Esophagus squamous epithelium (tissue), 5 donors: ENCODE measurements at regions not wholly inside any gene's neighbourhood (a gene's known extent, or its start where the extent isn't known, plus 50 kb on each side); places are given as distances from the start of the nearest gene placed in this dataset.

Source experiments
- DNase-seq: peaks from one replicate; lab custom pipeline; 2025; lab: John Stamatoyannopoulos, UW
- H3K27ac ChIP-seq, 4 donors: fragments of 200-600 bp; sonication (generic); one replicate each; pipeline ENCODE4 v1.5.1; 2016 to 2019; ENCODE audit warnings: mild to moderate bottlenecking in 1 of 4
- H3K27me3 ChIP-seq, 4 donors: fragments of 200-600 bp; sonication (generic); 1 replicate in 3 of 4; 2 replicates in 1 of 4; pipeline versions ENCODE4 v1.5.1 to v1.6.0; 2017 to 2021; ENCODE audit warnings: antibody characterized with exemption in 1 of 4
- H3K36me3 ChIP-seq, 3 donors: fragments of 200-600 bp; sonication (generic); one replicate each; pipeline ENCODE4 v1.5.1; 2016 to 2019
- H3K4me1 ChIP-seq, 3 donors: fragments of 200-600 bp; sonication (generic); one replicate each; pipeline ENCODE4 v1.5.1; 2017 to 2019
- H3K4me3 ChIP-seq, 4 donors: fragments of 200-600 bp; sonication (generic); 1 replicate in 3 of 4; 2 replicates in 1 of 4; pipeline ENCODE4 v1.5.1; 2016 to 2019; ENCODE audit warnings: mild to moderate bottlenecking in 2 of 4, moderate library complexity in 1 of 4
- H3K9me3 ChIP-seq, 3 donors: fragments of 200-600 bp; sonication (generic); one replicate each; pipeline ENCODE4 v1.5.1; 2016 to 2019
- CTCF ChIP-seq, 6 experiments: fragments of 450-650 bp in 4 of 6; fragments of 200-600 bp in 2 of 6; sonication (generic) in 2 of 6; IDR thresholded peaks; one replicate each; pipeline ENCODE4 v1.5.1; 2016 to 2019; ENCODE audit warnings: antibody characterized with exemption in 6 of 6, mild to moderate bottlenecking in 4 of 6, moderate library complexity in 4 of 6
- POLR2A ChIP-seq, 4 donors: fragments of 450-650 bp; IDR thresholded peaks; one replicate each; pipeline ENCODE4 v1.6.1; 2017; ENCODE audit warnings: antibody characterized with exemption in 4 of 4, mild to moderate bottlenecking in 4 of 4, moderate library complexity in 3 of 4
- WGBS, 2 donors: methylation state at CpG; one replicate each; pipeline ENCODE4 v1.1.5; 2018; 5-methylcytosine and 5-hydroxymethylcytosine counted together
- intact Hi-C: fragments of 100-400 bp; cut with DNase I; formaldehyde crosslinking; loops from one replicate; pipeline ENCODE4 v1.15.0; 2022
- donor health status: DM: yes; HTN: yes; CAD: no.

DNA sequence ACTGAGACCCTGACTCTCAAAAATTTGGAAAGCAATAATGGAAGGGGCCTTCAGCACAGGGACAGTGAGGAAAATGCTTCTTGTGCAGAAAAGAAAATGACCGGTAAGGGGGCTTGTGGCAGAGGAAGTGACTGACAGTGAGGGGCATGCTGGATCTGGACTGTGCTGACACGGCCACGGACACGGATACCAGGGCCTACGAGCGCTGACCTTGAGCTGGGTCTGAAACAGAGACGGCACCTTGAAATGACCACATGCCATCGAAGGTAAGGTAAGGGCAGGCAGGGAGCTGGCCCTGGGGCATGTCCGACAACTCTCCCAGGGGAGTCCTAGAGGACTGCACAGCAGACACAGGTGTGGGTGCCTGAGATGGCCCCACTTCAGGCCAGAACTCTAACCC is 182.1 kb downstream of the RHOU start:
- intact Hi-C loops = no loop called here
- 94 to 95% methylated on average over 9 of the region's 9 CpGs for WGBS, 2 donors
- H3K9me3 ChIP-seq = peaks cover 0 to 4% (median 0%) of the 10 kb centered on the region in 3 donors

GRCh38 chr1:228917755-228918154 is 182.5 kb downstream of the RHOU start:
- no peak for DNase-seq
- intact Hi-C loops = no loop called here
- 89 to 100% methylated on average over 2 of the region's 2 CpGs for WGBS, 2 donors
- no peaks in the 10 kb centered on the region for H3K4me1 ChIP-seq
- TF ChIP-seq POLR2A (IDR thresholded peaks at IDR 0.05) = no peak
- TF ChIP-seq CTCF (IDR thresholded peaks at IDR 0.05) = no peak
- H3K4me3 ChIP-seq = no peak overlapping the region
- H3K27ac ChIP-seq = no peak overlapping the region
- no peaks in the 10 kb centered on the region for H3K36me3 ChIP-seq
- no peaks in the 10 kb centered on the region for H3K27me3 ChIP-seq
- peaks cover 0 to 4% (median 0%) of the 10 kb centered on the region in 3 donors for H3K9me3 ChIP-seq

More for the DNA sequence above, 182.1 kb downstream of the RHOU start:
- DNase-seq = no peak
- H3K27me3 ChIP-seq = no peaks in the 10 kb centered on the region
- no peak overlapping the region for H3K27ac ChIP-seq
- no peaks in the 10 kb centered on the region for H3K36me3 ChIP-seq
- TF ChIP-seq POLR2A (IDR thresholded peaks at IDR 0.05) (no peak), CTCF (IDR thresholded peaks at IDR 0.05) (no peak)
- no peaks in the 10 kb centered on the region for H3K4me1 ChIP-seq
- no peak overlapping the region for H3K4me3 ChIP-seq

GRCh38 chr1:228918335-228918734 is 183.1 kb downstream of the RHOU start:
- 78 to 91% methylated on average over 3 to 4 of the region's 4 CpGs for WGBS, 2 donors
- Histone ChIP-seq H3K4me3 (no peak overlapping the region), H3K27me3 (no peaks in the 10 kb centered on the region), H3K4me1 (no peaks in the 10 kb centered on the region), H3K36me3 (no peaks in the 10 kb centered on the region), H3K27ac (no peak overlapping the region), H3K9me3 (peaks cover 0 to 4% (median 0%) of the 10 kb centered on the region in 3 donors)
- TF ChIP-seq POLR2A (IDR thresholded peaks at IDR 0.05) (no peak), CTCF (IDR thresholded peaks at IDR 0.05) (no peak)
- intact Hi-C loops = no loop called here
- no peak for DNase-seq

DNA sequence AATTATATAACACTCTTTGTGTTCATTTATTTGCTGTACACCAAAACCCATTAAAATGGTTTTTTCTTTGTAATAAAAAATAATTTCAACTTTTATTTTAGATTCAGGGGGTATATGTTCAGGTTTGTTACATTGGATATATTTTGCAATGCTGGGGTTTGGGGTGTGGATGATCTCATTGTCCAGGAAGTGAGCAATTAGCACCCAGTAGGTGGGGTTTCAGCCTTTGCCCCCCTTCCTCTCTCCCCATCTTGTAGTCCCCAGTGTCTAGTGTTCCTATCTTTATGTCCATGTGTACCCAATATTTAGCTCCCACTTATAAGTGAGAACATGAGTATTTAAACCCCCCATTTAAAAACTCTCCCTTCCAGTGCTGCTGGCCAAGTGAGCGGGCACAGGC is 184.6 kb downstream of the RHOU start:
- intact Hi-C loops = no loop called here
- Histone ChIP-seq H3K27me3 (no peaks in the 10 kb centered on the region), H3K27ac (no peak overlapping the region), H3K9me3 (peaks cover 0 to 4% (median 0%) of the 10 kb centered on the region in 3 donors), H3K36me3 (no peaks in the 10 kb centered on the region), H3K4me3 (no peak overlapping the region), H3K4me1 (no peaks in the 10 kb centered on the region)
- TF ChIP-seq CTCF (IDR thresholded peaks at IDR 0.05) (no peak), POLR2A (IDR thresholded peaks at IDR 0.05) (no peak)
- DNase-seq = no peak
- WGBS, 2 donors = 80% methylated on average over 1 of the region's 1 CpG; no CpG with 5 or more reads in 1 of the 2 donors

DNA sequence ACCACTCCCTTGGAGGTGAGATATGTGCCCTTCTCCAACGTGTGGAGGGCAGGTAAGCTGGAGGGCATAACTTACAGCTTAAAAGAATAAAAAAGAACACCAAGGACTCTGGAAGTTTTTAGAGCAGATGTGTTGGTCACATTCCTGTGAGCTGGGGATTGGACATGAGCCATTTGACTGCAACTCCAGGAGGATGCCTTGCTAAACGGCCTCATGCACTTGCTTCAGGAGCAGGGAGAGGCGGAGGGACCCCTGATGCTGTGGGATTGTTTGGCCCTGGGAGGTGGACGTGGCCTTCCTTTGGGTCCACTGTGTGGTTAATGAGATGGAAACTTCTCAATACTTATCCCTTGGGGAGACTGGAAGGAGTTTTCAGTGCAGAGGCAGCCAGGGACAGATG is 185.6 kb downstream of the RHOU start:
- H3K9me3 ChIP-seq = peaks cover 0 to 4% (median 0%) of the 10 kb centered on the region in 3 donors
- WGBS, 2 donors = 51 to 71% methylated on average over 4 of the region's 4 CpGs
- no peaks in the 10 kb centered on the region for H3K4me1 ChIP-seq
- no peak overlapping the region for H3K4me3 ChIP-seq
- H3K27ac ChIP-seq = no peak overlapping the region
- intact Hi-C loops = no loop called here
- no peak for DNase-seq
- no peak for TF ChIP-seq CTCF (IDR thresholded peaks at IDR 0.05)
- TF ChIP-seq POLR2A (IDR thresholded peaks at IDR 0.05) = no peak
- no peaks in the 10 kb centered on the region for H3K27me3 ChIP-seq
- no peaks in the 10 kb centered on the region for H3K36me3 ChIP-seq
